ENCODE measurements at regions not wholly inside any gene's neighbourhood (a gene's known extent, or its start where the extent isn't known, plus 50 kb on each side); places are given as distances from the start of the nearest gene placed in this dataset.
"Not testable (repeated sequence)": the region's sequence is repeated elsewhere in the genome, so short reads cannot be mapped to it uniquely, and the experiment has no call there.

DNA sequence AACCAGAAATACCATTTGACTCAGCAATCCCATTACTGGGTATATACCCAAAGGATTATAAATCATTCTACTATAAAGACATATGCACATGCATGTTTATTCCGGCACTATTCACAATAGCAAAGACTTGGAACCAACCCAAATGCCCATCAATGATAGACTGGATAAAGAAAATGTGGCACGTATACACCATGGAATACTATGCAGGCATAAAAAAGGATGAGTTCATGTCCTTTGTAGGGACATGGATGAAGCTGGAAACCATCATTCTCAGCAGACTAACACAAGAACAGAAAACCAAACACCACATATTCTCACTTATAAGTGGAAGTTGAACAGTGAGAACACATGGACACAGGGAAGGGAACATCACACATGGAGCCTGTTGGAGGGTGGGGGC is 158.2 kb downstream of the GXYLT1 start:
- not testable (repeated sequence) for DNase-seq (ENCODE audit: low read depth, low spot score); H3K4me3 ChIP-seq (ENCODE audit: low read length)

- no peak overlapping the region for H3K4me3 ChIP-seq (ENCODE audit: low read length)
- DNase-seq (ENCODE audit: low read depth, low spot score) = no peak
Measured at GRCh38 chr12:41983856-41984255, 160.8 kb downstream of the GXYLT1 start.

DNA sequence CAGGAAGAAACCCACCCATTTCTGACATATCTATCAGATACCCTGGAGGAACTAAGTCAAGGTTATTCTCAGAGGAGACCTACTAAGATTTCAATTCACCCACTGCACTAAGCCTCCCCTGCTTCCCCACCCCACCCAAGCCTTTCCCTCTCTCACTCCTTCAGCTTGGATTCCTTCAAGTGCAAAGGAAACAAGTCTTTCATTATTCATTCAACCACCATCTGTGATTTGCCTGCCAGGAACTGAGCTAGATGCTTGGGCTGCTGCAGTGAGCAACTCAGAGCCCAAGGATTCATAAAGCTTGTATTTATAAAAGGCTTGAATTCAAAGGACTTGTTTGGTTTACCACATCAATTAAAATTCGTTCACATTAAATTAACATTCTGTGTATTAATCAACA is 161.3 kb downstream of the GXYLT1 start:
- no peak overlapping the region for H3K4me3 ChIP-seq (ENCODE audit: low read length)
- no peak for DNase-seq (ENCODE audit: low read depth, low spot score)

GRCh38 chr12:41981758-41982157 is 162.9 kb downstream of the GXYLT1 start:
- H3K4me3 ChIP-seq (ENCODE audit: low read length) = no peak overlapping the region
- DNase-seq (ENCODE audit: low read depth, low spot score) = no peak

DNA sequence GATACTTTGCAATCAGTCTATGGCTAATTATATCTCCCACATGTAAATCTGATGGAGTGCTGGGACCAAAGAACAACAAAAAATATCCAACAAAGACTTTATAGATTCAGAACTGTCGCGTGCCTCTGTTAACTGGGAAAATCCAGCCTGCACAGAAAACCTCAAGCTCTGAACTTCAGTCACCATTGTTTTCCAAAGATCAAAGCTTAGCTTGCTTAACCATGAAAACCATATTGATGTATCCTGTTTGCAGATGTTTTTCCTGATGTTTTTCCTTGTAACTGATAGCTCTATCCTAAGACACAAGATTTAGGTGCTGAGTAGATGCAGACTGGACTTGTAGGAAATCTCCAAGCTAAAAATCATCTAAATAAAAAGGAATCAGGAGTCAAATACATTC is 163.7 kb downstream of the GXYLT1 start:
- no peak for DNase-seq (ENCODE audit: low read depth, low spot score)

DNA sequence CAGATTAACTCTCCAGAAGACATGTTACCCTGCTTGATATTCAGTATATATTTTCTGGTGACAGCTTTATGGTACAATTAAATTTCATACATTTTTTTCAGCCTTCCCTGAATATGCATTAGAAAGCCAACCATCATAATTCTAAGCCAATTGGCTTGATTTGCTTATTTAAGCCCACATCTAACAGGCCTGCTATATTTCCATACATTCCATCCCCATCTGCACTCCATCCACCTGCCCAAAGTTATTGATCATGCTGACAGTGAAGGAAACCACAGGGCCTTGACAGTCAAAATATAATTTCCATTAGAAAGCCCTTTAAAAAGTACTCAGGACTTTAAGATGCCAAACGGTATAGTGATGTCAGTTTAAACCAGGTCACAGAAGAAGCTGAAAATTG is 164.3 kb downstream of the GXYLT1 start:
- DNase-seq (ENCODE audit: low read depth, low spot score) = no peak
- H3K4me3 ChIP-seq (ENCODE audit: low read length) = no peak overlapping the region

More for the DNA sequence above, 163.7 kb downstream of the GXYLT1 start:
- H3K4me3 ChIP-seq (ENCODE audit: low read length) = no peak overlapping the region

- no peak overlapping the region for H3K4me3 ChIP-seq (ENCODE audit: low read length)
- DNase-seq (ENCODE audit: low read depth, low spot score) = no peak
Measured at GRCh38 chr12:41979574-41979973, 165.1 kb downstream of the GXYLT1 start.

DNA sequence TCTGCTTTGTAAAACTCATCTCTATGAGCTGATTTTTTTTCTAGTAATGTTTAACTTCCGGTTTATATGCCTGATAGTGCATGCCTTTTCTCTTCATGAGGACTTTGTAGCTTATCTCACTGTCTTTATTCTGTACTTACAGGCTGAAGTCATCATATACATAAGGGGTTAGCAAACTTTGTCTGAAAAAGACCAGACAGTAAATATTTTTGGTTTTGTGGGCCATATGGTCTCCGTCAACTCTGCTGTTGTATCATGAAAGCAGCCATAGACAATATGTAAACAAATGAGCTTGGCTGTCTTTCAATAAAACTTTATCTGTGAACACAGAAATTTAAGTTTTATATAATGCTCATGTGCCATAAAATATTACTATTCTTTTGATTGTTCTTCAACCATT is 172.1 kb downstream of the GXYLT1 start:
- DNase-seq (ENCODE audit: low read depth, low spot score) = no peak

GRCh38 chr12:41972196-41972595 is 172.5 kb downstream of the GXYLT1 start:
- no peak for DNase-seq (ENCODE audit: low read depth, low spot score)
- no peak overlapping the region for H3K4me3 ChIP-seq (ENCODE audit: low read length)

More for the DNA sequence above, 172.1 kb downstream of the GXYLT1 start:
- no peak overlapping the region for H3K4me3 ChIP-seq (ENCODE audit: low read length)

DNA sequence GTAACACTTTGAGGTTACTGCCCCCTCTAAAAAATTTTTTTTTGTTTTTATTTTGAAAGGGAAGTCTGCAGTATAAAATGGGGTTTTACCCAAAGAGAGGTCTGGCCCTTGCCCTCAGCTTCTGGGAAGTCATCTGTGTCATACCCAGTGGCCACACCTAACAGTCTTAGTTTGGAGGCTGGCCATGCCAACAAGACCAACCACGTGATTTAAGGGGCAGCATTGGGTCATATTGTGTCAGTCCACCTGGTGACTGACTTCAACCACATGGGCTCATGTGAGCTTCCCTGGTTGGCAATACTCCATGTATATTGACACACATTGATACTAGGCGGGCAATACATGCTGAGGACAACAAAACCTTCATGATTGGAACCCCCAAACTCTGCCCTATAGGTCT is 173.9 kb downstream of the GXYLT1 start:
- H3K4me3 ChIP-seq (ENCODE audit: low read length) = no peak overlapping the region
- DNase-seq (ENCODE audit: low read depth, low spot score) = no peak

GRCh38 chr12:41968599-41968998 is 176.1 kb downstream of the GXYLT1 start:
- no peak for DNase-seq (ENCODE audit: low read depth, low spot score)
- H3K4me3 ChIP-seq (ENCODE audit: low read length) = no peak overlapping the region

- no peak for DNase-seq (ENCODE audit: low read depth, low spot score)
- no peak overlapping the region for H3K4me3 ChIP-seq (ENCODE audit: low read length)
Measured at GRCh38 chr12:41967668-41968500, 176.8 kb downstream of the GXYLT1 start.

DNA sequence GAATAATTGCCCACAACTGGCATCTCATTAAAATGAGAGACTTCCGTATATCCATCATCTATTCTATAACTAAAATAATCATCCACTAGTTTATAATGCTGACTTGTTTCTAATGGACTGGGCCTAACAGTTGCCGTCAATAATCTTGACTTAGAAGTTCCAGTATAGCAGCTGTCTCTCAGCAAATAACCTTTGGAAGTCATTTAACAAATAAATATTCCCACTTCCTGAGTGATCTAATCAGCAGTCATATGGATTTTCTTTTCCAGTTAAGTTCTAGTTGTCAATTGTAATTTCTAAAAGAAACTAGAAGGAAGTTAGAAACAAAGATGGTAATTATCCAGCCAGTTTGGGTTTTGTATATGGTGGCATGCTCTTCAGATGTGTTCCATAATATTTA is 177.8 kb downstream of the GXYLT1 start:
- no peak overlapping the region for H3K4me3 ChIP-seq (ENCODE audit: low read length)
- DNase-seq (ENCODE audit: low read depth, low spot score) = no peak

DNA sequence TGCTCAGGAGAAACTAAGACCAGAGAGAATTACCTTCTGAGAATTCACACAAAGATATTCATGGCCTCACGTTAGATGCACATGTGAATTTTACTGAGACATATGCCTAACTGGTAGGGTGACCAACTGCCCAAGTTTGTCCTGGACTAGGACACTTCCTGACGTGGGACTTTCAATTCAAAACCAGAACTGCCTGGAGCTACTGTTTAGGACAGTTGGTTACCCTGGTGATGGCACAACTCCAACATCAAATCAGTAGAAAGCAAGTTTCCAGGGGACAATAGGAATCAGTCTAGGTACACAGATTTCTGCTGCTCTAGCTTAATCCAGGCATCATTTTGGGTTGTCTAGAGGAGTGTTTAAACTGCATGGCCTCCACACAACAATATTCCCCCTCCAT is 178.7 kb downstream of the GXYLT1 start:
- no peak for DNase-seq (ENCODE audit: low read depth, low spot score)
- no peak overlapping the region for H3K4me3 ChIP-seq (ENCODE audit: low read length)

DNA sequence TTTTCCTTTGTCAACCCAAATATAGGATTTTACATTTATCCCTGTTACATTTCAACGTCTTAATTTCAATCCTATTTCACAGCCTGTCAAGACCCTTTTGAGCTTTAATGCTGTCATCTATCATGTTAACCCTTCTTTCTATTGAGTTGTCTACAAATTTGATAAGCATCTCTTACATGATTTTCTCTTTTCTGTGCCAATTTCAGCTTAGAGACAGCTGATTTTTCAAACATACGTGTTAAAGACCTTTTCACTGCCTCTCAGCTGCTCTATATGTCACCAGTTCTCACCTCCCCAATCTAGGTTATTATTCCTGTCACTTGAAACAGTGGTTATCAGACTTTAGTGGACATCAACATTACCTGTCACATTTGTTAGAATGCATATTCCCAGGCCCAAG is 181.3 kb downstream of the GXYLT1 start:
- no peak for DNase-seq (ENCODE audit: low read depth, low spot score)
- no peak overlapping the region for H3K4me3 ChIP-seq (ENCODE audit: low read length)

GRCh38 chr12:41962171-41962572 is 182.5 kb downstream of the GXYLT1 start:
- no peak for DNase-seq (ENCODE audit: low read depth, low spot score)

GRCh38 chr12:41959271-41959670 is 185.4 kb downstream of the GXYLT1 start:
- DNase-seq (ENCODE audit: low read depth, low spot score) = no peak
- no peak overlapping the region for H3K4me3 ChIP-seq (ENCODE audit: low read length)

More at GRCh38 chr12:41962171-41962572, 182.5 kb downstream of the GXYLT1 start:
- no peak overlapping the region for H3K4me3 ChIP-seq (ENCODE audit: low read length)

DNA sequence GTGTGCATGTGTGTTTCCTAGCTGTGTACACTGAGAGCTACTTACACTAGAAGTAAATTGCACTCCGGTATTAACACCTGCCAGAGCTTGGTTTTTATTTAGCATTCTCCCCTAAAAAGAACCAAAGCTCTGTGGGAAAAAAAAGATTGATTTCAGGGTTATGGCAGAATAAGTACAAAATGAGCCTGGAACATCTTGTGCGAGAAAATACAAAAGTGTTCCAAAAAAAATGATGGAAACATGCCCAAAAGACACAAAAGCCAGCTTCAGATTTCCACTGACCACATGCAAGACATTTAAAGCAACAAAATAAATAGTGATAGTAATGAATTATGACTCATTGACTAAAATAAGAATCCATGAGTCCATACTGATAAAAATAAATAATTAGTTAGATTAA is 188.3 kb downstream of the GXYLT1 start:
- DNase-seq (ENCODE audit: low read depth, low spot score) = no peak
- H3K4me3 ChIP-seq (ENCODE audit: low read length) = no peak overlapping the region

GRCh38 chr12:41950455-41950854 is 194.2 kb downstream of the GXYLT1 start:
- H3K4me3 ChIP-seq (ENCODE audit: low read length) = no peak overlapping the region
- no peak for DNase-seq (ENCODE audit: low read depth, low spot score)

- DNase-seq (ENCODE audit: low read depth, low spot score) = no peak
- no peak overlapping the region for H3K4me3 ChIP-seq (ENCODE audit: low read length)
Measured at GRCh38 chr12:41946106-41946505, 198.6 kb downstream of the GXYLT1 start.

DNA sequence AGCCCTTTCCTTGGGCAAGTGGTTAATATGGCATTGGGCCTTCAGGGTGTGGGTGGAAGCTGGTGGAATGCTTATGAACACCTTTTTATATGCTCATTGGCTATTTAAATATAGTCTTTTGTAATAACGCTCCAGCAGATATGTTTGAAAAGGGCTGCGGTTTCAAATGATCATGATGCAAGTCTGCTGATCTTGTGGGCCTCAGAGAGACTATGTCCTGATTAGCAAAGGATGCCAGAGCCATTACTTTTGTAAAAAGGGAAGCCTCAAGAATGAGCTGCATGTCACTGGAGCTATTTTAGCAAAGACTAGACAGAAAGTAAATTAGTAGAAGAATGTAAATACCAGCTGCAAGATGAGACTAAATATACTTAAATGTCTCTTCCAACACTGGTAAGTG is 200.5 kb downstream of the GXYLT1 start:
- no peak overlapping the region for H3K4me3 ChIP-seq (ENCODE audit: low read length)
- no peak for DNase-seq (ENCODE audit: low read depth, low spot score)
